ENCODE measurements at regions not wholly inside any gene's neighbourhood (a gene's known extent, or its start where the extent isn't known, plus 50 kb on each side); places are given as distances from the start of the nearest gene placed in this dataset.

GRCh38 chr7:26560526-26561256 lies 269.0 kb downstream of the SNX10 start:
- no peak for DNase-seq

- no peak for DNase-seq
Observed at GRCh38 chr7:26562841-26563240, 271.2 kb downstream of the SNX10 start.

- no peak for DNase-seq
Observed at GRCh38 chr7:26563406-26563805, 271.7 kb downstream of the SNX10 start.

GRCh38 chr7:26567266-26567665 lies 275.6 kb downstream of the SNX10 start:
- DNase-seq = no peak

DNA sequence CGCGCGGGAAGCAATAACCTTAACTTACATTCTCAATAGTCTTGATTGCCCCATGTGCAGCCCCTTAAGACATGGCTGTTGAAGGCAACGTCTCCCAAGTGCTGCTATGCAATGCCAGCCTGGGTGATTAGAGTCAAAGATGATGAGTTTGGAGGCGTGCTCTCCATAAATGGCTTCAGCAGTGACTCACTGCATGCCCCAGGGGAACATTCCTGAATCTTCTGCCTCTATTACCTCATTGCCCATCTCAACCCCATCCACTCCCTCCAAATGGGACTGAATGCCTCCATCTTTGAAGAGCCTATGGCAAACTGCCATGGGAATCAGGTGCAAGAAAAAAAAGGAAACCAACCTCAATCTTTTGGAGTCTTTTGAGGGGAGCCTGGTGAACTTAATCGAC lies 282.8 kb downstream of the SNX10 start:
- DNase-seq = no peak

DNA sequence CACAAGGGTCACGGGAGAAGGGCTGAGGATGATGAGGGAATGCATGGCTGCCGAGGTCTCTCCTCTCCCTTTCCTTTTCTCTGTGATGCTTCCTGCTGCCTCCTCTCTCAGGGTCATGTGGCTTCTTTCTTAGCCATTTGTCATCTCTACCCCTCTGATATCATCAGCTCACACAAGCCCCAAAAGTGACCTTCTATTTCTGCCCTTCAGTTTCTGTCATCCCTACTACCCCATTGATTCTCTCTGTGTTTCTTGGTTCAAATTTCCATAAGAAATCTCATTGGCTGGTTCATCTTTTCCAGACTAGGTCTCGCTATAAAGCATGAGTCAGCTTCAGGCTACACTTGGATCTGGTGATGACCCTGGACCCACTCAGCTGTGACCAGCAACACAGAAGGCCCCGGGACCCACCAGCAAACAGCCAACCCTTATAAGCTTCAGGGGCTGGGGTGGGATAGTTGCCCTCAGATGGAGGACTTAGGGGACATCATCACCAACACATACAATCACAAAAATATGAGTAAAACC lies 284.3 kb downstream of the SKAP2 start:
- no peak for DNase-seq

DNA sequence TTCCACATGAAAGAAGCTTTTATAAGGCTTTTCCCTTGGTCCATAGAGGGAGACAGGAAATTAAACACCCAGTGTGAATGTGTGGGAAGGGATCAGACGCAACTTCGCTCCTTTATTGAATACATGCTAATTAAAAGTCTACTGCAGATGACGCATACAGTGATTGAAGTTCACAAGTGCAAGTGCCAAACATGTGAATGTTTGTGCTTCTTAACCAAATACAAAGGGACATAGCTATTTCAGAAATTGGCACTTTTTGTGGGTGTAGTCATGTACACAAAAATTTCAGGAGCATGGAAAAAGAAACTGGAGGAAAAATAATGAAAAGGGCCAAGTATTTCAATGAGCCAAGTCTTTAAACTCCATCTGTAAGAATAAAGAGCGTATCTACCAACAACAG lies 283.7 kb downstream of the SKAP2 start:
- DNase-seq = no peak

- peak; percentile 76 to 87 for DNase-seq
Observed at GRCh38 chr7:26583094-26583648, 281.2 kb downstream of the SKAP2 start.

DNA sequence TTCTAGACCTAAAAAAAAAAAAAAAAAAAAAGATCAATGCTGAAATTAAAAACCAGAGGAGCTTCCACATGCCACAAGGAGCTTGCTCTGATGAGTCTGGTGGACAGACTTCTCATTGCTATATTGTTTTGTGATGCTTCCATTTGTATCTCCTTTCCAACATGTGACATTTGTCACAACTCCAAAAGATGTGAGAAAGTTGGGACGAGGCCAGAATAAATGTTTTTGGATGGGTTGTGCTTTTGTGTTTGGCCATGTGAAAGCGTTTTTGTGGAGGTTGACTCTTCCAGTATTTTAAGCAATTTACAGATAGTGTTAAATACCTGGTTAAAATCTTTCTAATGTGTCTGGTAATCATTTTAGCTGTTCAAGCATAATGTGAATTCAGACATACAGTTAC lies 280.1 kb downstream of the SKAP2 start:
- peak; percentile 56 to 83 for DNase-seq

- peak; percentile 92 to 99 for DNase-seq
Observed at GRCh38 chr7:26584987-26585665, 279.3 kb downstream of the SKAP2 start.

DNA sequence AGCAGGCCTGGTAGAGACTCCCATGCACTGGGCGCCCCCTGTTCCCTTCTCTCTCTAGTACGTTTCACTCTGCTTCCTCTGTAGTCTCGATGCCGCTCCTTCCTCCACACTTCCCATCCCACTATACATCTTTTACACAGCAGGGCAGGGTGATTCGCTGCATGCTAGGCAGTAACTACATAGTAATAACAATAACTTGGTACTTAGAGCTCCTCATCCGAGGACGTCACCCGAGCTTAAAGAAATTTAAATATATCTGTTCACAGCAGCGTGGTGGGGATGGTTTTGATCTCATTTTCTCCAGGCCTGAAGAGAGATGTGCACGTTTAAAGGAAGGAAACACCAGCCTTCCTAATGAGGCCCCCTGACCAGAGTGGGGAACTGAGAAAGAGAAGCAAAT lies 276.9 kb downstream of the SKAP2 start:
- DNase-seq = no peak

GRCh38 chr7:26588511-26588910 lies 275.9 kb downstream of the SKAP2 start:
- no peak for DNase-seq

- DNase-seq = no peak
Observed at GRCh38 chr7:26590709-26591108, 273.7 kb downstream of the SKAP2 start.

GRCh38 chr7:26592011-26592410 lies 272.4 kb downstream of the SKAP2 start:
- DNase-seq = no peak

GRCh38 chr7:26593393-26593792 lies 271.0 kb downstream of the SKAP2 start:
- DNase-seq = no peak

DNA sequence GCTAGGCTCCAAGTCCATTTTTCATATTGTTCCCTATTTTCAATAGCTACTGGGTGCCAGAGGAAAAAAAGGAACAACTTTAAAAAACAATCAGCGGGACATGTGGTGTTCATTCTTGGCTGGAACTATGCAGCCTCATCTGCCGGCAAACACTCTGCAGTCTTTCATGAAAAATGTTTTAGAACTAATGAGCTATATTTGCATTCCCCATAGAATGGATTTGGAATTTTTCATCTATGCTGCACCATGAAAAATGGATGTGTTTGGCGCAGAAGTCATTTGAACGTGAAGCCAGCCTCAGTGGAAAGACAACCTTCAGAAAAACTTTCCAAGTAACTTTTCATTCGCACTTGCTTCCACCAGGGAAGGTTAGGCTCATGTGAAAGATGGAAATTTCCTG lies 270.5 kb downstream of the SKAP2 start:
- no peak for DNase-seq

- no peak for DNase-seq
Observed at GRCh38 chr7:26594553-26594952, 269.8 kb downstream of the SKAP2 start.

- no peak for DNase-seq
Observed at GRCh38 chr7:26598867-26599266, 265.5 kb downstream of the SKAP2 start.

GRCh38 chr7:26599982-26600381 lies 264.4 kb downstream of the SKAP2 start:
- DNase-seq = no peak

DNA sequence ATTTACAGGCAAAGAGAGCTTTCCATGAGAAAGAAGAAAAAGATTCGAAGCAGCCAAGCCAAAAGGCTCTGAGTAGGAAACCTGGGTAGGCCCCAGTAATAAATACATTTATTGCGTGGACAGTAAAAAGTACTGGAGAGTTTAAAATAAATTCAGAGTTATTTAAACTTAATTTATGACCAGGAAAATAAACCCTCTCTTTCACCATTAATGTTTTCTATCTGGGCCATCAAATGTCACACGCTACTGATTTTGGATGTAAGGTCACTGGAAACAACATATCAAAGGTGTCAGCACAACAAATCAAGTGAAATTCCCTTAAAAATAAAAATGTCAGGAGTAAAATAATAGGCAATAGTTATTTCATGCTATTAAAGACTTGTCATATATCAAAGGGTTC lies 264.0 kb downstream of the SKAP2 start:
- DNase-seq = no peak

- no peak for DNase-seq
Observed at GRCh38 chr7:26603631-26604030, 260.8 kb downstream of the SKAP2 start.

- no peak for DNase-seq
Observed at GRCh38 chr7:26608402-26608801, 256.0 kb downstream of the SKAP2 start.

DNA sequence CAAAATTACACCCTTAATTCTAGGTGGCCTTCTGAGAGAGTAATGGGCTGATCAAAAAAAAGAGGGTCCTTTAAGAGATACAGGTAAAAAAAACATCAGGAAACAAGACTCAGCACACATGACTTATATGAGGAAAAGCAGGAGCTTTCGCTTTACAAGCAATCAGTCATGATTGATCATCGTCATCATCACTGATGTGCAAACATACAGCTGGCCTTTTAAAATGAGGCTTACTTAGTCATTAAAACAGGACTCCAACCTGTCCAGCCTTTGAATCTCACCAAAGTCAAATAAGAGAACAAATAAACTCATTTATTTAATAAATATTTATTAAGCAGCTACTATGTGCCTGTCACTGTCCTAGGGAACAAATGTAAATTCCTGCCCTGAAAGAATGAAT lies 255.3 kb downstream of the SKAP2 start:
- no peak for DNase-seq

DNA sequence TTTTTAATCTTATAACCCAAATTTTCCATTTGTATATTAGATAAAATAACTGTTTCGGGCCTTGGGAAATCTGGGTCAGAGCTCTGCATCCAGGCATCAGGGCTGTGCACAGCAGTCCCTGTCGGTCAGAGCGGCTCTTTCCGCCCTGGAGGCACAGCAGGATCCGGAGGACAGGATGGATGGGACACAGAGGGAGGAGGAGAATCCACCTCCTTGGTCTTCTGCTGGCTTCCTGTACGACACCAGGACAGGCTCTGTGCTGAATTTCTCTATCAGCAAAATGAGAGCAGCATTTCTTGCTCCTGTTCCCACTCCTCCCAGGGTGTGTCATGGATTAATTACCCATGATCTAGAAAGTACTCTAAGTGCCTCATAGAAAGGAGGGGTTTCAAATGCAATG lies 254.9 kb downstream of the SKAP2 start:
- DNase-seq = no peak

Data from NCI-H2081 (cell line).